ENCODE measurements at regions not wholly inside any gene's neighbourhood (a gene's known extent, or its start where the extent isn't known, plus 50 kb on each side); places are given as distances from the start of the nearest gene placed in this dataset.

DNA sequence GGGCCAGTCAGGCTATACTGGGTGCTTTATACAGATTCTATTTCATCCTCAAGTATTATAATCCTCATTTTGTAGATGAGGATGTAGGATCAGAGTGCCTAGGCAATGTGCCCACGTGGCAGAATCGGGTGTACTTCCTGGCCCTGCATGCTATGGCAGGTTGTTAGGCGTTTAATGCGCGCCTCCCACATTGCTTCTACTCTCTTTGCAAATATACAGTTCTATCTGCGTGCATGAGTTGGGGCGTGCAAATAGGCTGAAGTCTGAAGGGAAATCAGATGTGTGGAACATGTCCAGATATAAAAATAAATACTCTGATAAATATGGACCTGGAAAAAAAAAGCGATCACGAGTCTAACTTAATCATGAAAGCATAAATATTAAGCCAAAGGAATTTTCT, 194.7 kb upstream of the FMN2 start:
- no peak for DNase-seq (ENCODE audit: extremely low read depth, insufficient read length)
- no peaks in the 10 kb centered on the region for H3K27me3 ChIP-seq (replicated peaks; ENCODE audit: control insufficient read depth, insufficient read depth, low read length)
- no peaks in the 10 kb centered on the region for H3K36me3 ChIP-seq (ENCODE audit: control insufficient read depth, insufficient read depth, low read length)
- TF ChIP-seq, protein P1, sequence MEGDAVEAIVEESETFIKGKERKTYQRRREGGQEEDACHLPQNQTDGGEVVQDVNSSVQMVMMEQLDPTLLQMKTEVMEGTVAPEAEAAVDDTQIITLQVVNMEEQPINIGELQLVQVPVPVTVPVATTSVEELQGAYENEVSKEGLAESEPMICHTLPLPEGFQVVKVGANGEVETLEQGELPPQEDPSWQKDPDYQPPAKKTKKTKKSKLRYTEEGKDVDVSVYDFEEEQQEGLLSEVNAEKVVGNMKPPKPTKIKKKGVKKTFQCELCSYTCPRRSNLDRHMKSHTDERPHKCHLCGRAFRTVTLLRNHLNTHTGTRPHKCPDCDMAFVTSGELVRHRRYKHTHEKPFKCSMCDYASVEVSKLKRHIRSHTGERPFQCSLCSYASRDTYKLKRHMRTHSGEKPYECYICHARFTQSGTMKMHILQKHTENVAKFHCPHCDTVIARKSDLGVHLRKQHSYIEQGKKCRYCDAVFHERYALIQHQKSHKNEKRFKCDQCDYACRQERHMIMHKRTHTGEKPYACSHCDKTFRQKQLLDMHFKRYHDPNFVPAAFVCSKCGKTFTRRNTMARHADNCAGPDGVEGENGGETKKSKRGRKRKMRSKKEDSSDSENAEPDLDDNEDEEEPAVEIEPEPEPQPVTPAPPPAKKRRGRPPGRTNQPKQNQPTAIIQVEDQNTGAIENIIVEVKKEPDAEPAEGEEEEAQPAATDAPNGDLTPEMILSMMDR (IDR thresholded peaks at IDR 0.05; ENCODE audit: insufficient read depth, low read length, poor library complexity, severe bottlenecking) = no peak
- H3K4me3 ChIP-seq (replicated peaks; ENCODE audit: low read depth, low read length) = no peak overlapping the region

DNA sequence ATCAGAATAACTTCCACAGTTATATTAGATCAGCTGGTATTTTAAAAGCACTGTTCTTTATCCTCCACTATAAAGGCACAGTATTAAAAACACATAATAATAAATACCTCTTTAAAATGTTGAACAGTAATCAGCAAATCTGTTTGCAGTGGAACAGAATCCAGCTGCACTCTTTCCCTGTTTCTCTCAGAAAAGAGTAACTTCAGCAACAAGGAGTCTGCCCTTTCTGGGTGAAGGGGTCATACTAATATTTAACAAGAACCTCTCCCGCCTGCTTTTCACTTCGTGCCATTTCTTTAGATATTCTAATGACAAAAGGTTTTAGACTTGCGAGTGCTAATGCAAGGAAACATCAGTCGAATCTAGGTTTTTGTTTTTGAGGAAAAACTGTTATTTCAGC, 194.2 kb upstream of the FMN2 start:
- DNase-seq (ENCODE audit: extremely low read depth, insufficient read length) = no peak
- Histone ChIP-seq H3K4me3 (replicated peaks; ENCODE audit: low read depth, low read length) (no peak overlapping the region), H3K27me3 (replicated peaks; ENCODE audit: control insufficient read depth, insufficient read depth, low read length) (no peaks in the 10 kb centered on the region), H3K36me3 (ENCODE audit: control insufficient read depth, insufficient read depth, low read length) (no peaks in the 10 kb centered on the region)
- TF ChIP-seq, protein P1 (IDR thresholded peaks at IDR 0.05; ENCODE audit: insufficient read depth, low read length, poor library complexity, severe bottlenecking) = no peak

DNA sequence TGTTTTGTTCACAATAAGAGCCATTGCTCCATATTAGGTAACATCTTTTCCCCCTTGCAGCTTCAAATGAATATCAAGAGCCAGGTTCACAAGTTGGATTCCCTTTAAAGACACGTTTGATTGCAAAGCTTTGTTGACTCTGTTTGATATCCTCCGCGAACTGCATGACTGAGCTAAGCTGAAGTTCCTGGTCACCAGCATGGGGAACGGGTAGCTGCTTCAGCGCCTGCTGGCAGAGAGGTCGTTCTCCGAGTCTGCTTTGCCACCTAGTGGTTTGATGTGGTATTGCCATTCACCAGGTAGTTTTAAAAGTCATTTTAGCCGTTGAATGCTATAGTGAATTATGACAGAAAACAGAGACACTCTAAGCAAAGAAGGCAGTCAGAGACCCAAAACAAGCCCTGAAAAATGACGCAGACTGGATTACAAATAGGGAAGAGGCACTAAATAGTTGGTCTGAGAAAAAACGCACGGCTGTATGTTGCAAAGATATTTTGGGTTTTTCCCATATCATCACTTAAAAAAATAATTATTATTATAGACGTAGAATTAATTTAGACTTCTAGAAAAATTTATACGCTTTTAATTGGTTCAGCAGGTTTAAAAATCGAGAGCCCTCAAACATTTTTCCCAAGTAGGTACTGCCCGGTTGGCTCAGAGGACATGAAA, 193.5 kb upstream of the FMN2 start:
- H3K4me3 ChIP-seq (replicated peaks; ENCODE audit: low read depth, low read length) = no peak overlapping the region
- peak; percentile 14 for DNase-seq (ENCODE audit: extremely low read depth, insufficient read length)
- no peaks in the 10 kb centered on the region for H3K36me3 ChIP-seq (ENCODE audit: control insufficient read depth, insufficient read depth, low read length)
- H3K27me3 ChIP-seq (replicated peaks; ENCODE audit: control insufficient read depth, insufficient read depth, low read length) = no peaks in the 10 kb centered on the region
- TF ChIP-seq, protein P1 (IDR thresholded peaks at IDR 0.05; ENCODE audit: insufficient read depth, low read length, poor library complexity, severe bottlenecking) = peak; percentile 86

DNA sequence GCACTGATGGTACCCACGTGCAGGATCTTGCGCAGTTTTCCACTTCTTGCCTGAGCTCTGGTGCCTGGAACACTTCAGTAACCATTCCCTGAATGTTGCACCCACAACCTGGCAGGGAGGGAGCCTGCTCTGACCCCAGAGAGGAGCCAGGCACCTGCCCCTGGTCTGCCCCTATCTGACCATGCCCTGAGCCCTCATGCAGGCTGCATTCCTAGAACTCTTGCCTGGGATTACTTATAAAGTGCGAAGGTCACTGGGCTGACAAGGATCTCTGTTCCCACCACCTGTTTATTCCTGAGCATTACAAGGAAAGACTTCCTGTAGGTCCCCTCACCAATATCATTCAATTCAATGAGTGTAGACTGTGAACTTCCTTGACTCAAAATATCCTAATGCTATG, 191.9 kb upstream of the FMN2 start:
- TF ChIP-seq, protein P1 (IDR thresholded peaks at IDR 0.05; ENCODE audit: insufficient read depth, low read length, poor library complexity, severe bottlenecking) = no peak
- no peak for DNase-seq (ENCODE audit: extremely low read depth, insufficient read length)
- no peak overlapping the region for H3K4me3 ChIP-seq (replicated peaks; ENCODE audit: low read depth, low read length)
- no peaks in the 10 kb centered on the region for H3K36me3 ChIP-seq (ENCODE audit: control insufficient read depth, insufficient read depth, low read length)
- H3K27me3 ChIP-seq (replicated peaks; ENCODE audit: control insufficient read depth, insufficient read depth, low read length) = no peaks in the 10 kb centered on the region

DNA sequence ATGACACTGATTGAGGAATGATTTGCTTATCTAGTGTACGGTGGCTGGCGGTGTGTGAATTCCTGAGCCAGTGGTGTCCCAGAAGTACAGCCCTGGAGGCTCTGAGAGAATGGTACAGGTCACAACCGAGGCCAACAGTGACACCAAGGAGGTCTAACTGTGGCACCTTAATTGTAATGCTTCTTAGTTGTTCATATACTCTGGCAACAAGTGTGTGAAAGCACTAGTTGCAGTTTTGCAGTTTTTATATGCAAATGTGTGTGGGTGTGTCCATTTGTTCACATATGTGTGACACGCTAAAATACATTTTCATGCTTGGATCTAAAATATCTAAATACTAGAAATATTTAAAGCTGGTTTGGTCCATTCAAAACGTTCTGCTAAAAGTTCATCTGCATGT, 185.3 kb upstream of the FMN2 start:
- Histone ChIP-seq H3K4me3 (replicated peaks; ENCODE audit: low read depth, low read length) (no peak overlapping the region), H3K36me3 (ENCODE audit: control insufficient read depth, insufficient read depth, low read length) (no peaks in the 10 kb centered on the region), H3K27me3 (replicated peaks; ENCODE audit: control insufficient read depth, insufficient read depth, low read length) (no peaks in the 10 kb centered on the region)
- no peak for DNase-seq (ENCODE audit: extremely low read depth, insufficient read length)
- TF ChIP-seq, protein P1 (IDR thresholded peaks at IDR 0.05; ENCODE audit: insufficient read depth, low read length, poor library complexity, severe bottlenecking) = no peak

DNA sequence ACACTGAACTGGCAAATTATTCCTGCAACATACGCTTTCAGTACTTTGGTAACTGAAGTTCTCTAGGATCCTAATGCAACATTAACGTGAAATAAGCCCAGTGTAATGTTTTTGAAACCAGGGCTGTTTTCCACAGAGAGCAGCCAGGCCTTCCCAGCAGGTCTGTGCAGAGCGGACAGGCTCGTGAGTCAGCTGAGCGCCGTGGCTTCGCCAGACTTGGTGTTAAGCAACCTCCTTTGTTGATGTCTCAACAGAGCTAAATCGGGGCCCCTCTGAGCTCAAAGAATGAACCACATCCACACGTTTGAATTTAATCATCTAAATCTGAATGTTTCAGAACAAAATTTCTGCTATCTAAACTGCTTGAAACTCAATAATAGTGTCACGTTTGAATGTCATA, 181.8 kb upstream of the FMN2 start:
- DNase-seq (ENCODE audit: extremely low read depth, insufficient read length) = no peak
- Histone ChIP-seq H3K36me3 (ENCODE audit: control insufficient read depth, insufficient read depth, low read length) (no peaks in the 10 kb centered on the region), H3K4me3 (replicated peaks; ENCODE audit: low read depth, low read length) (no peak overlapping the region), H3K27me3 (replicated peaks; ENCODE audit: control insufficient read depth, insufficient read depth, low read length) (no peaks in the 10 kb centered on the region)
- TF ChIP-seq, protein P1 (IDR thresholded peaks at IDR 0.05; ENCODE audit: insufficient read depth, low read length, poor library complexity, severe bottlenecking) = no peak
